Activated CD8-positive, alpha-beta memory T cell treated with anti-CD3 and anti-CD28 coated beads, Interleukin-2, amount 50 U/mL, for 1 hour (primary cell): ENCODE measurements at regions not wholly inside any gene's neighbourhood (a gene's known extent, or its start where the extent isn't known, plus 50 kb on each side); places are given as distances from the start of the nearest gene placed in this dataset.

Source experiments
- DNase-seq: peaks from one replicate; pipeline ENCODE4 v3.0.0-alpha.2; 2020; ENCODE audit errors: extremely low read depth

DNA sequence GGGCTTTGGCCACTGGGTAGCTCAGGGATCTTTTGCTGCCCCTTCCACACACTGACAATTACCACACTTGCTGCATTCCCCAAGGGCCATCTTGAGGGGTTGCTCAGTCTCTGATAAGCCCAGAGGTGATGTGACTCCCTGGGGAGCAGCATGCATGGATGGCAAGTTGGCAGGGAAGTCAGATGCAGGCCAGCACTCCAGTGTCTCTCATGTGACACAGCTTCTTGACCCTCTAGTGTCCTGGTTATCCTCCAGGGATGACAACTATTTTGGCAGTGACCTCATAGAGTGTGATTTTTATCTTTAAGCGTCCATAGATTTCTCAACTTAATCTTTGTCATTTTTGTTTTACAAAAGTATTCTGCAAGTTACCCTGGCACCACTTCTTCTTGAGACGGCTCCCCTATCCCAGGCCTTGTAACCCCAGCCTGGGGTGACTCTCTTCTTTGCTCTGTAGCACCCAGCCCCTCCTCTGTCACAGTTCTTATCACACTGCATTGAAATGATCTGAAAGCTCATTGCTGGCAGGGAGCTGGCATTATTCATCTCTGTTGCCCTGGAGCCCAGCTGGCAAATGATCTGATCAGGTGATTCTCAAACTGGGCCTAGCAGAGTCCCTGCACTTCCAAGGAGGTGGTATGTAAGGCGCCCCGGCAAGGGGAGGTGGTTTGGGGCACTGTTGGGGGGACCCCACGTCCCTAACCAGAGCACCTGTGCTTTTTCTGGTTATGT lies 72.6 kb downstream of the TENT5C start:
- no peak for DNase-seq

DNA sequence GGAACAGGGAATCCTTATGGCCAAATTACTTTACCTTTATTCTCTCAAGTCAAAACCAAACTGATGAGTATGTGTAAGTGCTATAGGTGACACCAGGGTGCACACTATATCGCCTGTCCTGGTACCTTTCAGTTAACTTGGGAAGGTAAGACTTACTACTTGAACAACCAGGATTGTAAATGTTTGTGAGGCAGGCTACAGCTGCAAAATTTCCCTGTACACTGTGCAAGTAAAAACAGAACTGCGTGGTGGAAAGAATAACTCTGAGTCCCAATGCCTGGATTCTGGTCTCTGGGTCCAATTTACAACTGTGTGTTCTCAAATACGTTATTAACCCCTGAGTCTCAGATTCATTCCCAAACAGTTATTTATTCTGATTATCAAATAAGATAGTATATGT lies 73.5 kb downstream of the TENT5C start:
- no peak for DNase-seq

DNA sequence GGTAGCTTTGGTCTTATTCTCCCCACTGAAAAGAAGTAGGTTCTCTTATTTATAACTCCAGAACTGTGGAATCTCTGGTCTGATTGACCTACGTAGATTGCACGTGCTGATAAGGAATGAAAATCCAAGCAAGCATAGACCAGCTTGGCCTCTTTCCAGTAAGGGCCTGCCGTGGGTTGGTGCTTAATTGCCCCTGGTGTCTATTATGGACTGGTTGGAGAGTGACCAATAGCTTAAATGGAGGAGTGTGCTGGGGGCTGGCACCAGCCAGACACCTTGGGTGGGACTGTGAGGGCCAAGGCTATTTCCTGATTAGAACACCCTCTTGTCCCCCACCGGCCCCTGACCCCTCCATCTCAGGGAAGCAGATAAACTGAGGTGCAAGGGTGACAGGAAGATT lies 74.0 kb downstream of the TENT5C start:
- DNase-seq, result no peak

GRCh38 chr1:117680316-117681002 lies 74.6 kb downstream of the TENT5C start:
- DNase-seq, result no peak

GRCh38 chr1:117681093-117681900 lies 75.4 kb downstream of the TENT5C start:
- DNase-seq, result no peak

GRCh38 chr1:117681901-117682250 lies 76.0 kb downstream of the TENT5C start:
- no peak for DNase-seq

GRCh38 chr1:117682372-117682771 lies 76.5 kb downstream of the TENT5C start:
- no peak for DNase-seq

GRCh38 chr1:117683571-117684285 lies 77.9 kb downstream of the TENT5C start:
- DNase-seq, result no peak

DNA sequence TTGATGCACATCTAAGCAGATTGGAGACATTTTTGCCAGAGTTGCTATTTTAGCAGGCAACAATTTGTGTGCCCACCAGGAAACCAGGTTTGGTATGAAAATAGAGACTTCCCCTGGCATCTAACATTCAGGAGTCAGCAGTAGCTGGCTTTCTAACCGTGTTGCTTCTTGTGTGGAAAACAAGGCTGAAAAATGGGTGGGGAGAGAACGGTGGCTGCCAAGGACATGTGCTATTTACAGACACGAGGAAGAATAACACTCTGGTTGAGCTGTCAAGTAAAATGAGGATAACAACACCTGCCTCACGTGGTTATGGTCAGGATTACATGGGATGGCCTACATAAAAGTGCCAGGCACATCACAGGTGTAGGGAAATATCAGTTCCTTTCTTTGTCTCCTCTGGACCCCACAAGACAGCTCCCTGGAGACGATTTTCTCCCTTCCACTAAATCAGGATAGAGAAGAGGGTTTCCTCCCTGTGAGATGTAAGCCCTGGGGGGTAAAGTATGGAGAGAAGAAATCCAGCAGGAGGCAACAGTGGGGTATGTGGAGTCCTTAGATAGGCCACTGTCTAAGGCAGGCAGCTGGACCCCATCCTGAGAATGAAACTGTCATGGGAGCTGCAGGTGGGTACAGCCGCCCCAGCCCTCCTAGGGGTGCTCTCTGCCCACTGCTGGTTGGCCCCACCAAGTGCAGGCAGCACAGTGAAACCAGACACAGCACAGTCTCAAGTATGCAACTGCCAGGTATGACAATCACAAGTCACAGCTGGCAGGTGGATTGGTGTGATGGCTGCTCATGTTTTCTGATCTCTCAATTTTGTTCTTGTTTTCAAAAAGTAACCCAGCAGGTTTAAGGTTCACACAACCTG lies 80.3 kb downstream of the TENT5C start:
- DNase-seq, result no peak

GRCh38 chr1:117686907-117687306 lies 81.1 kb downstream of the TENT5C start:
- DNase-seq, result no peak

DNA sequence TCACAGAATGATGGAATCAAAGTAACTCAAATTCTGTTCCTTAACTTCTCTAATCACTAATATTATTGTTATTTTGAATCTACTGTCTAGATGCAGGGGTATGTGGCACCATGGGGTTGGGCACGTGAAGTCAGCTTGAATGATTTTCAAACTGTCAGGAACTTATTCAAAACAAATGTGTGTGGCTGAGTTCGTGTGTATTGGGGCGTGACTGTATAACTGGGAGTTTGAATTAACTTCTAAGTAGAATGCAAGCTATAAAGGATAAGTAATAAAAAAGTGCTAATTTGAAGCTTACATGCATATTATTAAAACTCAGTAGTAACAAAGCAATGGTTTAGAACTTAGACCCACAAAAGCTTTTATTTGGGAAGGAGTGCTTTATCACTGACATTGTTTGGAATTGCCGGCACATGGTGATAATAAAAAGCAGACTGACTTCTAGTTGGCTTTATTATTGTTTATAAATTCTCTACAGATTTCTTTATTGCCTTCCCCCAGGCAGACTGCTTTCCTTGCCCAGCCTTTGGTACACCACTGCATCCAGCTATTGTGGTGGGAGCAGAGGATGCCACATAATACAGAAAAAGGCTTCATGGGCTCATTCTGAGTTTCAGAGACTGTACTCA lies 84.3 kb downstream of the TENT5C start:
- DNase-seq, result no peak

DNA sequence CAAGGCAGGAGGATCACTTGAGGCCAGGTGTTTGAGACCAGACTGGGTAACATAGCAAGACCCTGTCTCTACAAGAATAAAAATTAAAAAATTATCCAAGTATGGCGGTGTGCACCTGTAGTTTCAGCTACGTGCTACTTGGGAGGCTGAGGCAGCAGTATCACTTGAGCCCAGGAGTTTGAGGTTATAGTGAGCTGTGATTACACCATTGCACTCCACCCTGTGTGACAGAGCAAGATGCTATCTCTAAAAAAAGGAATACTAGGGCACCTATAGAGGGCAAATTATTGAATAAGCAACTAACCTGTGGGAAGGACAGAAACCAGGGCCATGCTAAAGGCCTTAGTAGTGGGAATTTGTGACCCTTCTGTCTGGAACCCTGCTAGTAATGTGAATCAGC lies 86.1 kb downstream of the TENT5C start:
- no peak for DNase-seq

GRCh38 chr1:117694543-117694942 lies 88.7 kb downstream of the TENT5C start:
- no peak for DNase-seq

DNA sequence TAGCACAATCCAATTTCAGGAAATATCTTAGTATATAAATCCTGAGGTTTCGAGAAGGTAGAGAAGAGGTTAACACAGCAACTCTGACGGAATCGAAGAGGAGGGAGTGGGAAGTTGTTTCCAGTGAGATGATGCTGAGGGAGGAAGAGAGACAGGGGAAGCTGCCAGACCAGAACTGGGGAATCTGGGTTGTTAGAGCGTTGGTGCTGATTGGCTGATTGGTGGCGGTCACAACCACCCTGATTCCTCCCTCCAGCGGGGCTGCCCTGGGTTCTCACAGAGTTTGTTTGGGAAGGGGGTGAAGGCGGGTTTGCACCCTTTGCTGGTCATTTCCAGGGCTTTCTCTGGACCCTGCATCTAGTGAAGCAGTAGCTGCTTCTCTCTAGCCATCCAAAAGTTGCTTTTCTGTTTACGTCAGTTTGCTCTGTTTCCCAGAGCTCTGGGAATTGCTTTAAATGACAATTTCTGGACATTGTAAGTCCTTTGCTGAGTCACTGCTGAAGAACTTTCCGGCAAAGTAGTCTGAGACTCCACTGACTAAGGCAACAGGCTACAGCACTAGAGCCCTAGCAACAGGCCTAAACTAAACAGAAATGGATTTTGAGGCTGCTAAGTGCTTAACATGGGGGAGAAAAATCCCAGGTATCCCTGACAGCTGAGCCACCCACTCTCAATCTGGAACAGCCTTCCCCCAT lies 90.1 kb downstream of the TENT5C start:
- no peak for DNase-seq

DNA sequence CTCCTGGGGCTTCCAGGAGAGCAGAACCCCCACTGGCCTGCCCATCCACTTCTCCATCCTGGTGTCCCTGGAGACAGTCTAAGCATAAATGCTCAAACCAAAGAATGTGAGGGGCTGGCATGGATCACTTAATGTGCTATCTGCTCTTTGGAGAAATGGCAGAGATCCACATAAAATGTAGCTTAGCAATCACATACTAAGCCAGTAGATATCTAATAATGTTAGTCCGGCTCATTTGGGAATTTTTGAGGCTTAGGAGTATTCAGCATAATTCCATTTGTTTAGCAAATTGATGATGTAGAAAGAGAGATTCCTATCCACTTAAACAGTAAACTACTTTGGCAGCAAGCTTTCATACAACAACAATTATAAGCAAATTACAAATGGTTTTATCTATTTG lies 90.7 kb downstream of the TENT5C start:
- DNase-seq, result no peak

- DNase-seq, result no peak
These were observed 91.5 kb downstream of the TENT5C start for GRCh38 chr1:117697220-117697781.

- no peak for DNase-seq
These were observed 92.7 kb downstream of the TENT5C start for GRCh38 chr1:117698398-117699160.

GRCh38 chr1:117699953-117700352 lies 94.1 kb downstream of the TENT5C start:
- DNase-seq, result no peak

DNA sequence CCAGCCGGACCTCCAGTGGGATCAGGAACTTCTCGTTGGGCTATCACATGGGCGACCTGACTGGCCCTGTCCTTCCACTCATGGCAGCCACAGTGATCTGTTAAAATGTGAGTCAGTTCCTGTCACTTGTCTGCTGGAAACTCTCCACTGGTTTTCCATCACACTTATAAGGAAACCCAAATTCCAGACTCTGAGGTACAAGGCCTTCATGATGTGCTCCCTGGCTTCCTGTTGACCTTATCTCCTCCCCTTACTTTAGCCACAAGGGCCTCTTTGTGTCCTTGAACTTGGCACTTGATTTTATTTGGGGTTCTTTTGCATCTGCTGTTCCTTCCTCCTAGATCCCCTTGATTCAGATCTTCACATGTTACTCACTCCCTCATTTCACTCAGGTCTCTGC lies 96.8 kb downstream of the TENT5C start:
- no peak for DNase-seq
